ENCODE measurements at regions not wholly inside any gene's neighbourhood (a gene's known extent, or its start where the extent isn't known, plus 50 kb on each side); places are given as distances from the start of the nearest gene placed in this dataset.

- no peak for TF ChIP-seq CTCF (IDR thresholded peaks at IDR 0.05)
- no peak for TF ChIP-seq ZFX (IDR thresholded peaks at IDR 0.05; ENCODE audit: borderline replicate concordance)
These were observed 49.9 kb upstream of the FZD7 start for GRCh38 chr2:201983800-201984199.
